ENCODE measurements at regions not wholly inside any gene's neighbourhood (a gene's known extent, or its start where the extent isn't known, plus 50 kb on each side); places are given as distances from the start of the nearest gene placed in this dataset.
"Not testable (repeated sequence)": the region's sequence is repeated elsewhere in the genome, so short reads cannot be mapped to it uniquely, and the experiment has no call there.

- no peak for DNase-seq
These were observed 199.8 kb upstream of the FRG1 start for GRCh38 chr4:189740873-189741272.

- not testable (repeated sequence) for DNase-seq
These were observed 187.6 kb upstream of the FRG1 start for GRCh38 chr4:189753092-189753491.

- no peak for DNase-seq
These were observed 177.1 kb upstream of the FRG1 start for GRCh38 chr4:189763583-189763982.

GRCh38 chr4:189765301-189765700, 175.4 kb upstream of the FRG1 start:
- DNase-seq = no peak

GRCh38 chr4:189765736-189766135, 174.9 kb upstream of the FRG1 start:
- no peak for DNase-seq

GRCh38 chr4:189767941-189768340, 172.7 kb upstream of the FRG1 start:
- DNase-seq = no peak

GRCh38 chr4:189769131-189769530, 171.5 kb upstream of the FRG1 start:
- no peak for DNase-seq

- DNase-seq = no peak
These were observed 168.8 kb upstream of the FRG1 start for GRCh38 chr4:189771696-189772361.

GRCh38 chr4:189773909-189774308, 166.8 kb upstream of the FRG1 start:
- DNase-seq = no peak

- DNase-seq = no peak
These were observed 161.2 kb upstream of the FRG1 start for GRCh38 chr4:189779281-189779980.

GRCh38 chr4:189780391-189780790, 160.3 kb upstream of the FRG1 start:
- no peak for DNase-seq

- DNase-seq = no peak
These were observed 156.0 kb upstream of the FRG1 start for GRCh38 chr4:189784651-189785050.

GRCh38 chr4:189785257-189785656, 155.4 kb upstream of the FRG1 start:
- DNase-seq = no peak

- DNase-seq = no peak
These were observed 154.2 kb upstream of the FRG1 start for GRCh38 chr4:189786447-189786846.

- no peak for DNase-seq
These were observed 153.2 kb upstream of the FRG1 start for GRCh38 chr4:189787216-189788031.

GRCh38 chr4:189792924-189793618, 147.6 kb upstream of the FRG1 start:
- peak; percentile 23 for DNase-seq

- no peak for DNase-seq
These were observed 140.1 kb upstream of the FRG1 start for GRCh38 chr4:189800545-189801088.

- DNase-seq = no peak
These were observed 137.8 kb upstream of the FRG1 start for GRCh38 chr4:189802884-189803283.

- no peak for DNase-seq
These were observed 135.8 kb upstream of the FRG1 start for GRCh38 chr4:189804894-189805293.

GRCh38 chr4:189806506-189806905, 134.2 kb upstream of the FRG1 start:
- DNase-seq = no peak

GRCh38 chr4:189807031-189807430, 133.6 kb upstream of the FRG1 start:
- no peak for DNase-seq

GRCh38 chr4:189809241-189809735, 131.4 kb upstream of the FRG1 start:
- DNase-seq = no peak

- no peak for DNase-seq
These were observed 130.8 kb upstream of the FRG1 start for GRCh38 chr4:189809839-189810238.
